ENCODE measurements at regions not wholly inside any gene's neighbourhood (a gene's known extent, or its start where the extent isn't known, plus 50 kb on each side); places are given as distances from the start of the nearest gene placed in this dataset.

DNA sequence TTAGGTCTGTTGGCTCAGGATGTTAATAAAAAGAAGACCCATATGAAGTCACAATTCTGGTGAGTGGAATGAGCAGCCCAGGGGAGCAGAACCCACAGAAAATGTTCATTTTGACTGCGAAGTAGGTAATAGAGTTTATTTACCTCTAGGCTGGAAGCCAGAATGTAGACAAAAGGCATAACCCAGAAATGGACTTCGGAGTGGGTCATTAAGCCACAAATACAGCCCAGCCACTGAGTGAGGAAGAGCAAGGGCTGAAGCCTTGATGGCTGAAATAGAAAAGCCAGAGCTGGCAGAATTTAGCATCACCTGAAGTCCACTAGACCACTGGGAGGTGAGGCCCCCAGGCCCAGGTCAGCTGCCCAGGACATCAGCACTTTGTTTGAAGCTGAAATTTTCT is 168.0 kb downstream of the NXNL2 start:
- TF ChIP-seq, protein P1, sequence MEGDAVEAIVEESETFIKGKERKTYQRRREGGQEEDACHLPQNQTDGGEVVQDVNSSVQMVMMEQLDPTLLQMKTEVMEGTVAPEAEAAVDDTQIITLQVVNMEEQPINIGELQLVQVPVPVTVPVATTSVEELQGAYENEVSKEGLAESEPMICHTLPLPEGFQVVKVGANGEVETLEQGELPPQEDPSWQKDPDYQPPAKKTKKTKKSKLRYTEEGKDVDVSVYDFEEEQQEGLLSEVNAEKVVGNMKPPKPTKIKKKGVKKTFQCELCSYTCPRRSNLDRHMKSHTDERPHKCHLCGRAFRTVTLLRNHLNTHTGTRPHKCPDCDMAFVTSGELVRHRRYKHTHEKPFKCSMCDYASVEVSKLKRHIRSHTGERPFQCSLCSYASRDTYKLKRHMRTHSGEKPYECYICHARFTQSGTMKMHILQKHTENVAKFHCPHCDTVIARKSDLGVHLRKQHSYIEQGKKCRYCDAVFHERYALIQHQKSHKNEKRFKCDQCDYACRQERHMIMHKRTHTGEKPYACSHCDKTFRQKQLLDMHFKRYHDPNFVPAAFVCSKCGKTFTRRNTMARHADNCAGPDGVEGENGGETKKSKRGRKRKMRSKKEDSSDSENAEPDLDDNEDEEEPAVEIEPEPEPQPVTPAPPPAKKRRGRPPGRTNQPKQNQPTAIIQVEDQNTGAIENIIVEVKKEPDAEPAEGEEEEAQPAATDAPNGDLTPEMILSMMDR (IDR thresholded peaks at IDR 0.05) = no peak
- TF ChIP-seq POLR2AphosphoS5 (IDR thresholded peaks at IDR 0.05) (no peak), EP300 (IDR thresholded peaks at IDR 0.05) (no peak)
